ENCODE measurements at regions not wholly inside any gene's neighbourhood (a gene's known extent, or its start where the extent isn't known, plus 50 kb on each side); places are given as distances from the start of the nearest gene placed in this dataset.

DNA sequence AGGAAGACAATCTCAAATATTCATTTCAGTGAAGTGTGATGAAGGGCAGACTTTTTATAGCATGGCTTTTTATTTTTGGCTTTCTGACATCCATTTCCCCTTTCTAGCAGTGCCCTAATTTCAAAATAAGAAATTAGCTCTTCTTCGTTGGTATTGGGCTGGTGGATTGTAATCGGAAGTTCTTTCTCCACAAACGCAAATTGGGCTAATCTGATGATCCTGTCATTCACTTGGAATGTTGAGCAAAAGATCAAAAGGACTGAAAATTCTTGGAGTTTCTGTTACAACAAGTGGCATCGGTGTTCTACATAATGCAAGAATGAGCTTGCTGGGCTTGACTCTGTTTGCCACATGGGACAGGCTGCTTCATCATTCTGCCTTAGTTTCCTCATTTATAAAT, 1182.8 kb downstream of the FLRT2 start:
- Histone ChIP-seq H3K27me3 (ENCODE audit: control insufficient read depth in 2 of 2, insufficient read depth in 2 of 2, low read length in 2 of 2) (no peaks in the 10 kb centered on the region), H3K9me3 (replicated peaks; ENCODE audit: control insufficient read depth, insufficient read depth, low read length) (peaks cover 2% of the 10 kb centered on the region), H3K4me1 (ENCODE audit: control insufficient read depth, extremely low read depth, insufficient read depth, low read length) (no peaks in the 10 kb centered on the region), H4K20me1 (replicated peaks; ENCODE audit: control insufficient read depth, extremely low read depth, insufficient read depth, low read length) (no peaks in the 10 kb centered on the region), H3K27ac (ENCODE audit: insufficient read depth, low read depth, low read length) (no peak overlapping the region), H3K9me1 (replicated peaks; ENCODE audit: control insufficient read depth, extremely low read depth, insufficient read depth, low read length) (no peaks in the 10 kb centered on the region), H3K79me2 (ENCODE audit: control insufficient read depth, insufficient read depth, low read length) (no peaks in the 10 kb centered on the region), H2AFZ (ENCODE audit: low read depth, low read length) (no peak overlapping the region), H3K4me2 (ENCODE audit: insufficient read depth, low read length) (no peak overlapping the region), H3K4me3 (replicated peaks in 1 of 3; ENCODE audit: insufficient read depth in 1 of 3, low read depth in 1 of 3, low read length in 3 of 3) (no peak overlapping the region), H3K9ac (replicated peaks; ENCODE audit: extremely low read depth, insufficient read depth, low read length) (no peak overlapping the region), H3K36me3 (ENCODE audit: control insufficient read depth in 2 of 2, extremely low read depth in 1 of 2, insufficient read depth in 2 of 2, low read length in 2 of 2) (no peaks in the 10 kb centered on the region)
- TF ChIP-seq MYC (IDR thresholded peaks at IDR 0.05; ENCODE audit: low read depth, low read length) (no peak), EZH2 (IDR thresholded peaks at IDR 0.05; ENCODE audit: borderline replicate concordance, low read depth, low read length, severe bottlenecking) (no peak), FOS (IDR thresholded peaks at IDR 0.05; ENCODE audit: borderline replicate concordance, insufficient read depth, low read length) (no peak), POLR2AphosphoS5 (IDR thresholded peaks at IDR 0.05; ENCODE audit: insufficient read depth, low read depth, low read length) (no peak)
- ChIA-PET POLR2A (no interaction called here), CTCF (no interaction called here)
- FAIRE-seq (no peak), DNase-seq (ENCODE audit: low read depth, low spot score) (no peak)
- dilution Hi-C loops (cut with MboI; ENCODE audit: extremely low pct_ligation_motif_present, low sequenced_read_pairs): no loop called here
- intact Hi-C loops (cut with micrococcal nuclease): no loop called here
- BruUV-seq (replicated peaks): no TSS peak

GRCh38 chr14:86712176-86712575, 1182.2 kb downstream of the FLRT2 start:
- intact Hi-C loops (cut with micrococcal nuclease): no loop called here
- FAIRE-seq (no peak), DNase-seq (ENCODE audit: low read depth, low spot score) (no peak)
- Histone ChIP-seq H3K9me3 (replicated peaks; ENCODE audit: control insufficient read depth, insufficient read depth, low read length) (peaks cover 2% of the 10 kb centered on the region), H3K4me1 (ENCODE audit: control insufficient read depth, extremely low read depth, insufficient read depth, low read length) (no peaks in the 10 kb centered on the region), H2AFZ (ENCODE audit: low read depth, low read length) (no peak overlapping the region), H3K4me3 (replicated peaks in 1 of 3; ENCODE audit: insufficient read depth in 1 of 3, low read depth in 1 of 3, low read length in 3 of 3) (no peak overlapping the region), H3K27me3 (ENCODE audit: control insufficient read depth in 2 of 2, insufficient read depth in 2 of 2, low read length in 2 of 2) (no peaks in the 10 kb centered on the region), H3K79me2 (ENCODE audit: control insufficient read depth, insufficient read depth, low read length) (no peaks in the 10 kb centered on the region), H3K4me2 (ENCODE audit: insufficient read depth, low read length) (no peak overlapping the region), H3K9ac (replicated peaks; ENCODE audit: extremely low read depth, insufficient read depth, low read length) (no peak overlapping the region), H3K9me1 (replicated peaks; ENCODE audit: control insufficient read depth, extremely low read depth, insufficient read depth, low read length) (no peaks in the 10 kb centered on the region), H3K36me3 (ENCODE audit: control insufficient read depth in 2 of 2, extremely low read depth in 1 of 2, insufficient read depth in 2 of 2, low read length in 2 of 2) (no peaks in the 10 kb centered on the region), H4K20me1 (replicated peaks; ENCODE audit: control insufficient read depth, extremely low read depth, insufficient read depth, low read length) (no peaks in the 10 kb centered on the region), H3K27ac (ENCODE audit: insufficient read depth, low read depth, low read length) (no peak overlapping the region)
- no TSS peak for BruUV-seq (replicated peaks)
- CTCF ChIA-PET: no interaction called here
- POLR2A ChIA-PET: no interaction called here
- TF ChIP-seq EZH2 (IDR thresholded peaks at IDR 0.05; ENCODE audit: borderline replicate concordance, low read depth, low read length, severe bottlenecking) (no peak), GATA2 (IDR thresholded peaks at IDR 0.05; ENCODE audit: insufficient read depth, insufficient read length, low read depth, low read length) (no peak), POLR2A (IDR thresholded peaks at IDR 0.05; ENCODE audit: low read depth, low read length) (no peak), CTCF (IDR thresholded peaks at IDR 0.05; ENCODE audit: extremely low read depth in 1 of 2, insufficient read depth in 1 of 2, low read depth in 1 of 2, low read length in 2 of 2) (no peak), MYC (IDR thresholded peaks at IDR 0.05; ENCODE audit: low read depth, low read length) (no peak), POLR2AphosphoS5 (IDR thresholded peaks at IDR 0.05; ENCODE audit: insufficient read depth, low read depth, low read length) (no peak), JUN (IDR thresholded peaks at IDR 0.05; ENCODE audit: borderline replicate concordance, insufficient read depth, insufficient read length, low read depth) (no peak), FOS (IDR thresholded peaks at IDR 0.05; ENCODE audit: borderline replicate concordance, insufficient read depth, low read length) (no peak)
- TF ChIP-seq, protein P1, sequence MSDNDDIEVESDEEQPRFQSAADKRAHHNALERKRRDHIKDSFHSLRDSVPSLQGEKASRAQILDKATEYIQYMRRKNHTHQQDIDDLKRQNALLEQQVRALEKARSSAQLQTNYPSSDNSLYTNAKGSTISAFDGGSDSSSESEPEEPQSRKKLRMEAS (IDR thresholded peaks at IDR 0.05; ENCODE audit: insufficient read depth, insufficient read length): no peak
- dilution Hi-C loops (cut with MboI; ENCODE audit: extremely low pct_ligation_motif_present, low sequenced_read_pairs): no loop called here
